HL-60/S4 (cell line): ENCODE measurements at regions not wholly inside any gene's neighbourhood (a gene's known extent, or its start where the extent isn't known, plus 50 kb on each side); places are given as distances from the start of the nearest gene placed in this dataset.

Experiments
- in situ Hi-C: fragments of 300-500 bp; cut with MboI; formaldehyde crosslinking; loops from 2 replicates; pipeline ENCODE4 v1.14.3; 2022; ENCODE audit warnings: low sequenced_read_pairs

DNA sequence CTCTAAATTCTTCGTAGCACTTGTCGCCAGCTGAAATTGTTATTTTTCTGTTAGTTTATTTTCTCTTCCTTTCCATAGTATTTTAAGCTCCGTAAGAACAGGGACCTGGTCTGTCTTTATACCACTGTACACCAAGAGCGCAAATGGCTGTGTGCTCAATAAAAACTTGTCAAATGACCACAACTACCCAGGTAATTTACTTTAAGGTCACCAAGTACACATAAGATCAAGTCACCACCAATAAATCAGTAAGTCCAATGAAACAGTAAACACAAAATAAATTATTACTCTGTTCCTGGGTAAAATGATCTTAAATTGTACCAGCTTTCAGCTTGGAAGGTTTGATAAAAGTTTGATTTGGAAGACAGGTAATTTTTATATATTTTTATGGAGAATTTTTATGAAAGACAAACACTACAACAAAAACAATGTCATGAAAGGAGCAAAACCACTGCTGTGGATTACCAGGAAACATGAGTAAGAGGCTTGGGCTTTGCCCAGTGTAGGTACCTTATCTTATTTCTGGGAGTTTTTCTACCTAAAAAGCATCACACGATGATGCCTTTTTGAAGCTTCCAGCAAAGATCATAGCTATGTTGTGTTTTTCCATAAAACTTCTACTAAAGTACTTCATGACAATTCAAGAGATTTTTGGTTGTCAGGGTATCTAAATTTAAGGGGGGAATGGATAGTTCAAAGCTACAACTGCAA, 406.8 kb downstream of the SHQ1 start:
- in situ Hi-C loops, result no loop called here

DNA sequence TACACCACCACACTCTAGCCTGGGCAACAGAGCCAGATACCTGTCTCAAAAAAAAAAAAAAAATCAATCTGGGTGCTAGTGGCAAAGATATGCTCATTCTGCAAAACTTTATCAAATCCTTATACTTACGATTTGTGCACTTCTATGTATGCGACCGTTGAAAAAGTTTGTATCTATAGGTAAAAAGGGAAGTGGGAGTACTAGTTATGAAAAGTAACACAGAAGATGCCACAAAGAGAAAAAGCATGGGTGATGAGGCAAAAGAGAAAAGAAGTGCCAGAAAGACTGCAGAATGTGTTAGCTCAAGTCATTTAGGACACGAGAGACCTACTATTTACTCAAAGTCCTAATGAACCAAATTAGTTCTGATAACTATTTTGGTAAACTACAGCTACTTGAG, 407.8 kb downstream of the SHQ1 start:
- in situ Hi-C loops, result no loop called here

DNA sequence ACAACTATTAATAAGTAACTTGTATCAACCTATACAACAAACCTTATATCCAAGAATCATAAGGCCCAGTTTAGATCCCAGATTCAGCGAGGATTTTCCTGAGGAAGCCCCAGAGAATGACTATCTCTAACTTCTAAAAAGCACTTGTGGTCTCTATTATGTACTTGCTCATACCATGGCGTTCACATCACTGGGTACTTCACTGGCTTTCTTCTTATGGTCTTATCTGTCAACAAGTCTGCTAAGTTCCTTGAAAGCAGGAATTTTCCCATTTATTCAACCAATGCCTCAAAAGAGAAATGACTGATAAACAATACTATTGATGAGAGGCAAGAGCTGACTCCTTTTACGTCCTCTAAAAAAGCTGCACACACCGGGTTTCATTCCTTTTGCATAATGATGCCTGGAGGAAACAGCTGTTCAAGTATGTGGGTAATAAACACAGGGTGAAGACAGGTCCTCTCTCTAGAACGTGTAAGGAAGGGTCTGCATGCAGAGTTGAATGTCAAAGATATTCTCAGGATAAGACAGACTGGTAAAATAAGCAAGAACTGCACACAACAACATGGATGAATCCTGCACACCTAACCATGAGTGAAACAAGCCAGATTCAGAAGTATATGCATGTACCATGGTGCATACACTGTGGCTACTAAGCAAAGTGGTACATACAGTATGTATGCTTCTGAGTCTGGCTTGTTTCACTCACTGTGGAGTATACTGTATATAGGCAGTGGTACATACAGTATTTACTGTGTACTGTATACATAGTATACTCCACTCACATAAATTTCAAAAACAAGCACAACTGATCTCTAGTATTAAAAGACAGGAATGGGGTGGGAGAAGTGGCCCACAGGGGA, 408.7 kb downstream of the SHQ1 start:
- in situ Hi-C loops, result no loop called here

DNA sequence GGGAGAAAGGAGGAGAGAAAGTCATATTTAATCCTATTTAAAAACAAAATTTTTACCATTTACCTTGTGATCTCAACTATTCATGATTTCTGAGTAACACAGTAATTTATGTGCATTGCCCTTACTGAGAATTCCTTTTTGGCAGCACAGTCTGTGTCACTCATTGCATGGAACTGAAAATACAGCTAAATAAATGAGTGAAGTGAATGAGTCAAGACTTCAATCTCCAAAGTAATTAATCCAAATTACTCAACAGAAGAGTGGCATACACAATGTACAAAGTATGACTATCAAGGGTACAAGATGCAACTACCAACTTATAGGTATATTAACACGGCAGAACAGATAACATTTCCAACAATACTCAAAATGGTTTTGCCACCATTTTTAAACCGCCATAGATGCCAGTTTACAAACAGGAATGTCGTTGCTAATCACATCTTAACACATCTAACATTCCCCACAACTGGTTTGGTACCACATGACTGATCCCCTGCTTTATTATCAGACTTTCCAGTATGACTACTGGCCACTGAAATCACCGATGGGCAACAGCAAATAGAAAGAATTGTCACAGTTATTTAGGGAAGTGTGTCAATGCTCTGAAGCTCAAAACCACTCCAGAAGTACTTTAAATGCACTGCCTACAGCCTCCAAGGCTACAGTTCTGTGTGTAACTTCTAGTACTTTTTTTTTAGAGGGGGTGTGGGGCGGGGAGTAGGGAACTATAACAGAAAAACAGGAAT, 410.4 kb downstream of the SHQ1 start:
- in situ Hi-C loops, result no loop called here

DNA sequence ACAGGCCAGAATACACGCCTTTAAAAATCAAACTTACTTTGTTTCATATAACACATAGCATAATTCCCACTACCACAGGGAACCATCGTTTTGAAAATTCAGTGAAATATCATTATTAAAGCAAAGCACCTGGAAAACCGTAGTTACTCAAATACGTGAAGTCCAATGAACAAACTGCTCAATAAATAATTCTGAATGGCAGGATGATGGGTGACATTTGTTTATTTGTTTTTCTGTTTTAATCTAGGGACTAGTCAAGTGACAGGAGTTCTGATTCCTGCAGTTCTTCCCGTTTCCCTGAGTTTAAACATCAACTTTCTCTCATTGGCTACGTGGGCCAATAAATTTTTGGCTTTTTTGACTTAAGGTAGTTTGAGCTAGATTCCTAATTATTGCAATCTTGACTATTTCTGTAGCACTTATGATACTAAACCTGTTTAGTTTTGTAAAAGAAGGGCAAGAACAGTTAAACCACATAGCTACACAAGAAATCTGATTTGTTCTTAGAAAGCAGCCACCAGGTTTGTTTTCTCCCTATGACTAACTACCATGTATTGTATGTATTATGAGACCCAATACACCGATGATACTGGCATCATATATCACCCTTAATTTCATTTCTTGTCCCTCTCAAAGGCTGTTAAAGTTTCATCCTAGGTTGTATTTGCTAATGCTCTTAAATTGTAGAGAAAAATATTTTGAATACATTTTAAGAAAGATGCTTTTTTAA, 411.2 kb downstream of the SHQ1 start:
- in situ Hi-C loops, result no loop called here

DNA sequence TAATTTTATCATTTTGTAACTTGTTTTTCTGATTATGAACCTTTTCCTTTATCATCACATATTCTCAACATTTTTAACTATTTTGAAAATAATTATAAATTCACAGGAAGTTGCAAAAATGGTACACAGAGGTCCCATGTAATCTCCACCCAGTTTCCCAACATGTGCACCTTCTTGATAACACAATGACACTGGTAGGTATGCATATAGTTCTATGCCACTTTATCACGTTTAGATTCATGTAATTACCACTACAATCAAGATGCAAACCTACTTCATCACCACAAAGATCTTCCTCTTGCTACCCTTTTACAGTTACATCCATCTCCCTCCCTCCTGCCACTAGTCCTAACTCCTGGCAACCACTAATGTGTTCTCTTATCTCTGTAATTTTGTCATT, 413.9 kb downstream of the SHQ1 start:
- in situ Hi-C loops, result no loop called here

DNA sequence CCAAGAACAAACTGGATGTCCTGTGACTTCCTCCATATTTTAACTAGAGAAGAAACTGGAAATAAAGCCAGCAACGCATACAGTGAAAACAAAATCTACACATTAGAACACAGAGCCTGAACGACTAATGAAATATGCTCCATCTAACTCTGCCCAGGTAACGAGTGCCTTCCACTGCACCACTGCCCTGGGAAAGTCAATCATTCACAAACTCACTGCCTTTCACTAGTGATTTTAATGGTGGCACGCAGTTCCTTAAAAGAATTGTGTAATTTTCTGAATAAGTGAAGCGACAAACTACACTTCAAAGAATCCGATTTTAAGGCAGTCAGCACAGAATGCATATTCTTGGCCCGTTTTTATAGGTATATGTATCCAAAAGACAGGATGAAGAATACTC, 416.0 kb downstream of the SHQ1 start:
- in situ Hi-C loops, result no loop called here

DNA sequence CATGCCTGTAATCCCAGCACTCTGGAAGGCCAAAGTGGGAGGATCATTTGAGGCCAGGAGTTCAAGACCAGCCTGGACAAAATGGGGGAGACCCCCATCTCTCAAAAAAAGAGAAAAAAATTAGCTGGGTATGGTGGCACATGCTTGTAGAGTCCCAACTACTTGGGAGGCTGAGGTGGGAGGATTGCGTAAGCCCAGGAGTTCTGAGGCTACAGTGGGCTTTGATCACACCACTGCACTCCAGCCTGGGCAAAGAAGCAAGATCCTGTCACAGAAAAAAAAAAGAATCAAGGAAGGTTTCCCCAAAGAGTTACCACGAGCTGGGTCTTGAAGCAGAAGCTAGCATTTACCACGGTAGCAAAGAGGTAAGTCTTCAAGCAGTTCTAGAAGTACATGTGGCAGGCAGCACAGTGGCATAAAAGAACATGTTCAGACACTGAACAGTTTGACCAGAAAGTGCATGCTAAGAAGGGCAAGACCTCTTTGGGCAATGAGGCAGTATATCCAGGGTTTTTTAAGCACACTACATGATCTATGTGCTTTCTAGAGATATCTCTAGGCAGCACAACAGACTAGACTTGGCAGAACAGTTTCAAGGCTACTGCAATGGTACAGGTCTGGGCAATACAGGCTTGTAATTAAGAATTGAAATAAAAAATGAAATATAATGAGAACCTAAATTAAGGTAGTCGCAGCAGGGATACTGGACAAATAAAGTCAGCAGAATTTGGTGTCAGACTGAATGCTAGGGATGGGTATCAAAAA, 418.5 kb downstream of the SHQ1 start:
- in situ Hi-C loops, result no loop called here

DNA sequence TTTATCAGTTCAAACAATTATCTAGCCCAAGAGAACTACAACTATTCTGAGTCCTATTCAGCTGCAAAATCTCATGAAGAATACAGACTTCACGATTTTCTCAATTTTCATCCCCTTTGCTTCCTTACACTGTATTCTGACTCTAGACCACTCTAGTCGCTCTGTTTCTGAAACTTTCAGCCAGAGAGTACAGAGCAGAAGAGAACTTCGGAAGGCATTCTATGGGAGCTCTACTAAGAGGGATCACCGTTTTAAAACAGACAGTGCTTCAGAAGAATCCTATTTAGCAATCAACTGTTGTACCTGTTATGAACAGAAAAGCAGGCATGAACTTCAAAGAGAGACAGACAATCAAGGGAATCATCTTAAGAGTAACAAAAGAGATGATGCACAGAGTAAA, 419.4 kb downstream of the SHQ1 start:
- in situ Hi-C loops, result no loop called here

DNA sequence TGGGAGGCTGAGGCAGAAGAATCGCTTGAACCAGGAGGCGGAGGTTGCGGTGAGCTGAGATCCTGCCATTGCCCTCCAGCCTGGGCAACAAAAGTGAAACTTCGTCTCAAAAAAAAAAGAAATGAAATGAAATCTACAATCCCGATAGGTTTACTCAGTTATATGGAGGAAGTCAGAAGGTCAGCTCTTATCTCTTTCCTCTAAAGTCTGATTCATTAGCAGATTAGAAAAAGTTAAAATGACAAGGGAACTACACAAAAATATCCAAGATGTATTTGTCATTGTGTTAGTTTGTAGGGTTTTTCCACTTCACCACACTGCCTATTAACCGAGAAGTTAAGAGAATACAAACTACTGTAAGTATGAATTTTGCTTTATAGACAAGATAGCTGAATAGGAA, 420.6 kb downstream of the SHQ1 start:
- in situ Hi-C loops, result no loop called here

DNA sequence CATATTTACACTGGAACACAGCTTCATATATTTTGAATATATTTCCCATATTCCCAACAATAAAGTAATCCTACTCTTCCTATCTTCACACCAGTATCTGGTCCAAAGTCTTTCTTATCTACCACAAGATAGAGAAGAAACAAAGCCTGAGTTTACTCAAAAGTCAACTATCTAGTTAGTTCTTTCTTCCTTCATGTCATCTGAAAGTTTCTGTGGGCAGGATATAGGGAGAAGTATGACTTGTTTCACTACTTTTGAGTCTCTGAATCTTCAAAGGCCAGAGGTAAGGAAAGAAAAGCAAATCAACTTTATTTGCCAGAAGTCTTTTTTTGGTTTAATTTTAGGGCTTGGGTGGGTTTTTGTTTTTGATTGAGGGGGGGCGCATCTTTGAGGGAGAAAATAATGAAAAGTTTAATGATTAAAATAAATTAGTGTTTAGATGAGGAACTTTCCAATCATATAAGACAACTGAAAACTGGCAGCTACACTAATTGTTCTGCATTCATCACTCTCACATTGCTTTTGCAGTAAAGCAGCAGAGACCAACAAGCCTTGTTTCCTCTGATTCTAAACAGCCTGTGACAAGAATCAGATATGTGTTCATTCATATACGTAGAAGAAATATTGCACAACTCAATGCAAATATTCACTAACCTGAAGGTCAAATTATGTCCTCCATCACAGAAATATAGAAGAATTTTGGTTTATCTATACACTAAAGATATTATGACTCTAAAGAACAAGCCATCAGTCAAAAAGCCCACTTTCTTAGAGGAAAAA, 421.4 kb downstream of the SHQ1 start:
- in situ Hi-C loops, result no loop called here

DNA sequence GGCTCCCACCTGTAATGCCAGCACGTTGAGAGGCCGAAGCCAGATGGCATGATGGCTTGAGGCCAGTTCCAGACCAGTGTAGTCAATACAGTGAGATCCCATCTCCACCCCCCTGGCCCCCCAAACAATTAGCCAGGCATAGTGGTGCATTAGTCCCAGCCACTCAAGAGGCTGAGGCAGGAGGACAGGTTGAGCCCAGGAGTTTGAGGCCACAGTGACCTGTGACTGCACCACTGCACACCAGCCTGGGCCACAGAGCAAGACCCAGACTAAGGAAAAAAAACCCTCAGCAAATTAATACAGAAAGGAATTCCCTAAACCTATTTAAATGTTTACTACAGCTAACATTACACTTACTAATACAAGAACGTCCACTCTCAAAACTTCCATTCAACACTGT, 424.6 kb downstream of the SHQ1 start:
- in situ Hi-C loops, result no loop called here

DNA sequence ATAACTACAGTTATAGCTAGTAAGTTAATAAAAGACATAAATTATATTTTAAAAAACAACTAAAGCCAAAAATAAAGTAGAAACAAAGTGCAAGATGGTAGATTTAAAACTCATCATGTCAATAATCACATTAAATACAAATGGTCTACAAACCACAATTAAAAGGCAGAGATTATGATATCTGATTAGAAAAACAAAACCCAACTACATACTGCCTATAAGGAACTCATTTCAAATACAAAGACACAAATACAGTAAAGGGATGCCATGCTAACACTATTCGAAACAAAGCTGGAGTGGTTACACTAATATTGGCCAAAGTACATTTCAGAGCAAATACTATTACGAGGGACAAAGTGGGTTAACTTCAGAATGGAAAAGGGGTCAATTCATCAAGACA, 426.5 kb downstream of the SHQ1 start:
- in situ Hi-C loops, result no loop called here

DNA sequence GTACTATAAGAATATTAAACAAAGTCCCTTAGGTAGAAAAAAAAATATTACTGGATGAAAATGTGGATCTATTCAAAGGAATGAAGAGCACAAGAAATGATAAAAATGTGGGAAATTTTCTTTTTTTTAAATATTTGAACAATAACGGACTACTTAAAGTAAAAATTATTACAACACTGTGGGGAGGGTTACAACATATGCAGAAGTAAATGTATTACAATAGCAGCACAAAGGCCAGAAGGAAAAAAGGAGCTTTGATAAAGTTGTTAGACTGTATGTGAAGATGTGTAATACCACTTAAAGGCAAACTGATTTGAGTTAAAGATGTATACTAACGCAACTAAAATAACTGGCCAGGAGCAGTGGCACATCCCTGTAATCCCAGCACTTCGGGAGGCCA, 427.1 kb downstream of the SHQ1 start:
- in situ Hi-C loops, result no loop called here

DNA sequence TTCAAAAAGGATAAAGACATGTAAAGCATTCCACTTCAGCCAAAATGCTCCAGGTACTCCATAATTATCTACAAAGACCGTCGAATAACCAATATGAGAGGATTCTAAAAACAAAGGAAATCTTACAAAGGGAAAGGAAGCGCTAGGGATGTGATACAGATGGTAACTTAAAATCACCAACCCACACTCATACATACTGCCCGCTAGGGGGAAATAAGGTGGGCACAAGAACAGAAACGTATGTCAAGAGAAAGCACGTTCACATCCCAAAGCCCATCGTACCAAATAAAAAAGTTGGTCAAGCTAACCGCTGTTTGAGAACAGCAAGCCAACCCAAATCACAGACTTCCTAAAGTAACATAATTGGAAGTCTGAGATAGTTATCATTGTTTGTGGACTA, 429.4 kb downstream of the SHQ1 start:
- in situ Hi-C loops, result no loop called here

DNA sequence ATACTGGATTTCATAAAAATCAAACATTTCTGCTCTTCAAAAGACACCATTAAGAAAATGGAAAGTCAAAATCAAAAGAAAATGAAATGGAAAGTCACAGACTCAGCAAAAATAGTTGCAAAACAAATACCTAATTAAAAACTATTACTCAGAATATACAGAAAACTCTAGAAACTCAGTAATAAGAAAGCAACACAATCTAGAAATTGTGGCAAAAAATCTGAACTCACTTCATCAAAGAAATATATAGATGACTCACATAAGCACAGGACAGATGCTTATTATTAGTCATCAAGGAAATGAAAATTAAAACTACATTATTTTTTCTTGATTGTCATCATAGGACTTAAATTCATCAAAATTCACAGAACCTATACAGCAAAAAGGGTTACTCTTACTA, 430.0 kb downstream of the SHQ1 start:
- in situ Hi-C loops, result no loop called here

DNA sequence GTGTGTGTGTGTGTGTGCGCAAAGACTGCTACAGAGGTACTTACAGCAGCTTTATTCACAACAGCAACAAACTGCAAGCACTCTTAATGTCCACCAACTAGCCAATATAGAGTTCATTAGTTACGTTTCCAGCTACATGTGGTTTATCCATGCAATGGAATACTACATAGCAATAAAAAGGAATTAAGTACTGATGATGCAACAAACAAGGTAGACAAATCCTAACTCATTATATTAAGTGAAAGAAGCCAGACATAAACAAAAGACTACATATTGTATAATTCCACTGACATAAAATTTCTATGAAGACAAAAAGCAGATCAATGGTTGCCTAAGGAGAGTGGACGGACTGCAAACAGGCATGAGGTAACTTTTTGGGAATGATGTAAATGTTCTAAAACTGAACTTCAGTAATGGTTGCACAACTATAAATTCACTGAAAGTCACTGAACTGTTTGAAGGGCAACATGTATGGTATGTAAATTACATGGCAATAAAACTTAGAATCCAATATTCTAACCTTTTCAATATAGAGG, 433.7 kb downstream of the SHQ1 start:
- in situ Hi-C loops, result no loop called here

DNA sequence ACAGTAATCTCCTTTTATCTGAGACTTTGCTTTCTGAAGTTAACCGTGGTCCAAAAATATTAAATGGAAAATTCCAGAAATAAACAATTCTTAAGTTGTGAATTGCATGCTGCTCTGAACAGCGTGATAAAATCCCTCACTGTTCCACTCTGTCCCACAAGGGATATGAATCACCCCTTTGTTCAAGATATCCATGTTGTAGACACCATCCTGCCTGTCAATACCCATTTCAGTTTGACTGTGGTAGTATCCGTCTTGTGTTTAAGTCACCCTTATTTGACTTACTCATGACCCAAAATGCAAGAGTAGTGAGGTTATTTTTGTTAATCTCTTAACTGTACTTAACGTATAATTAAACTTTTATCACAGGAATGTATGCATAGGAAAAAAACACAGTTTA, 435.0 kb downstream of the SHQ1 start:
- in situ Hi-C loops, result no loop called here

DNA sequence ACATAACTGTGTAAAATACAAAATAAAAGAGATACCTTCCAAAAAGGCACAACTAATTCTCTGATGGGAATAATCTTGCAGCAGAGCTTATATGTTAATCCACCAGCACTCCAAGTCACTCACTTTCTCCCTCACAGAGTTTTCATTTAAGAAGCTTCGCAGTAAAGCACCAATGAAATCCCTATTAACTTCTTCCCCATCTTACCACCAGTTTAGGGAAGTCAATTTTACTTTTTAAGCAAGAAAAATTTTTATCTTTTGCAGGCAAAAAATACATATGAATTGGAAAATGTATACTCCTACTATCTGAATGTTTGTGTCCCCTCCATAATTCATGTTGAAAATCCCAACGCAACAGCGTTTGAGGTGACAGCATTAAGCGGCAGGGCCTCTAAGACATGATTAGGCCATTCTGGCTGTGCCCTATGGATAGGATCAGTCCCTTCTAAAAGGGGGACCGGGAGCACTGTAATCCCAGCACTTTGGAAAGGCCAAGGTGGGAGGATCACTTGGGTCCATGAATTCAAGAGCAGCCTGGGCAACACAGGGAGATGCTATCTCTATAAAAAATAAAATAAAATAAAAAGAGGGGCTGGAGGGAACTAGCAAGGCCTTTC, 435.8 kb downstream of the SHQ1 start:
- in situ Hi-C loops, result no loop called here
